ENCODE measurements at regions not wholly inside any gene's neighbourhood (a gene's known extent, or its start where the extent isn't known, plus 50 kb on each side); places are given as distances from the start of the nearest gene placed in this dataset.
"Not testable (repeated sequence)": the region's sequence is repeated elsewhere in the genome, so short reads cannot be mapped to it uniquely, and the experiment has no call there.

DNA sequence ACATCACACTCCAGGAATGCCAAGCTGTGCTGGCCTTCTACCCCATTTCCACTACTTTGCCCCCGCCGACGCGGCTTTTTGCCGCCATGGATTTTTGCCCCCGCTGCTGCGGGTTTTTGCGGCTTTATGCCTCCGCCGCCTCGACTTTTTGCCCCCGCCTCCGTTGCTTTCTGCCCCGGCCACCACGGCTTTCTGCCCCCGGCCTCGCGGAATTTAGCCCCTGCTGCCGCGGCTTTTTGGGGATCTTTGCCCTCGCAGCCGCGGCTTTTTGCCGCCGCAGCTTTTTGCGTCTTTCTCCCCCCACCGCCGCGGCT lies 2750.4 kb downstream of the RPIA start:
- TF ChIP-seq CTCF (IDR thresholded peaks at IDR 0.05); POLR2AphosphoS5 (IDR thresholded peaks at IDR 0.05; ENCODE audit: insufficient read depth in 1 of 2, low read depth in 1 of 2): not testable (repeated sequence)
